HL-60/S4 treated with retinoic acid at 250 ng/mL for 4 days and 3 days (cell line): ENCODE measurements at regions not wholly inside any gene's neighbourhood (a gene's known extent, or its start where the extent isn't known, plus 50 kb on each side); places are given as distances from the start of the nearest gene placed in this dataset.
"Not testable (repeated sequence)": the region's sequence is repeated elsewhere in the genome, so short reads cannot be mapped to it uniquely, and the experiment has no call there.

ENCODE experiments used
- in situ Hi-C: fragments of 300-500 bp; cut with MboI; formaldehyde crosslinking; loops from 2 replicates; pipeline ENCODE4 v1.7.0; 2022; ENCODE audit warnings: low sequenced_read_pairs

DNA sequence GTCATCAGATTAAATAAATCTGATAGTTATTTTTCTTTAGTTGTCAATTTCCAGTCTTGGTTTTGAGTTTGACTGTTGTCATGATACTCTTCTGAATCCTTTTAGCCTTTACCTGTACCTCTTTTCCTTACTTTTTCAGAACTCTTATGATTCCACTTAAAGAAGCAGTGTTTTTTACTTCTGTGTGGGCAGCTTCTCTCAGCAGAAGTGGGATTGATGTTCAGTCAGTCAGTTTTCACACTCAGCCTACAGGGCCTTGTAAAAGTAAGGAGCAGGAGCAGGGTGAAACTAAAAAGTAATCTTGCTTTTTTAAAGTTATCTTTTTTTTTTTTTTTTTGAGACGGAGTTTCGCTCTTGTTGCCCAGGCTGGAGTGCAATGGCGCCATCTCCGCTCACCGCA lies 75.1 kb downstream of the HAUS1 start:
- in situ Hi-C loops, result no loop called here

- in situ Hi-C loops, result no loop called here
Observed at GRCh38 chr18:46182633-46183358, 78.6 kb downstream of the HAUS1 start.

- in situ Hi-C loops, result not testable (repeated sequence)
Observed at GRCh38 chr18:46184296-46184695, 80.1 kb downstream of the HAUS1 start.

DNA sequence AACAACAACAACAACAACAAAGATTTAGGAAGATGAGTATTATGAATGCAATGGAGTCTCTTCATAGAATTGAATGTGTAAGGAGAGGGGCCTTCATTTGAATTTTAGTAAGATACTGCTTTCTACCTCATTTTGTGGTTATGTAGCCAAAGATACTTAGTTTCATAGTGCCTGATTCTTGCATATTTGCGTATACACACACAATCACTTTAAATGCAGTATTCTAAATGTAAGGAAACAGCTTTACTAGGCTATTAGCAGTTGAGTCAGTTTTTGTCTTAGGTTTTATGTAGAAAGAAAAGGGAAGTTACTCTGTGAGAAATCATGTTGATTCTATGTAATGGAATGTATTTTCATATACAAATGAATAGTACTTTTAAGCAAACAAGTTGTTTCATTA lies 80.5 kb downstream of the HAUS1 start:
- in situ Hi-C loops, result no loop called here

- in situ Hi-C loops, result no loop called here
Observed at GRCh38 chr18:46190667-46191066, 86.5 kb downstream of the HAUS1 start.

DNA sequence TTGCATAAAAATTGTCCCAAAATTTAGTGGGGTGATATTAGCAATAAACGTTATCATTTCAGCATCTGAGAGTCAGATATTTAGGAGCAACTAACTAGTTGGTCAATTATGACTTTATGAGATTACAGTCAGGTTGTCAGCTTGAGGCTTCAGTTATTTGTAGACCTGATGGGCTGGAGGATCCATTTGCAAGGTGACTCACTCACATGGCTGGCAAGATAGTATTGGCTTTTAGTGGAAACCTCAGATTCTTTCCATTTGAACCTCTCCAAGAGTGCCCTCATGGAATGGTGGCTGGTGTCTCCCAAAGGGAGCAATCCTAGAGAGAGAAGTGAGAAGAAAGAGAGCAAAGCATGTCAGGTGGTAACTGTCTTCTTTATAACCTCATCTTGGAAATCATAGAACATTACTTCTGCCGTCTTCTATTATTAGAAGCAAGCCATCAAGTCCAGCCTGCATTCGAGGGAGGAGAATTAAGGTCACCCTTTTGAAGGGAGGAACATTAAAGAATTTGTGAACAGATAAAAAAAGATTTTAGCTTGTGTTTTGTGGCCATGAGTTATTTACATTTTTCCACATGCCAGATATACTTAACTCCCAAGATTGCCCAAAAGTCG lies 92.5 kb downstream of the HAUS1 start:
- in situ Hi-C loops, result no loop called here

DNA sequence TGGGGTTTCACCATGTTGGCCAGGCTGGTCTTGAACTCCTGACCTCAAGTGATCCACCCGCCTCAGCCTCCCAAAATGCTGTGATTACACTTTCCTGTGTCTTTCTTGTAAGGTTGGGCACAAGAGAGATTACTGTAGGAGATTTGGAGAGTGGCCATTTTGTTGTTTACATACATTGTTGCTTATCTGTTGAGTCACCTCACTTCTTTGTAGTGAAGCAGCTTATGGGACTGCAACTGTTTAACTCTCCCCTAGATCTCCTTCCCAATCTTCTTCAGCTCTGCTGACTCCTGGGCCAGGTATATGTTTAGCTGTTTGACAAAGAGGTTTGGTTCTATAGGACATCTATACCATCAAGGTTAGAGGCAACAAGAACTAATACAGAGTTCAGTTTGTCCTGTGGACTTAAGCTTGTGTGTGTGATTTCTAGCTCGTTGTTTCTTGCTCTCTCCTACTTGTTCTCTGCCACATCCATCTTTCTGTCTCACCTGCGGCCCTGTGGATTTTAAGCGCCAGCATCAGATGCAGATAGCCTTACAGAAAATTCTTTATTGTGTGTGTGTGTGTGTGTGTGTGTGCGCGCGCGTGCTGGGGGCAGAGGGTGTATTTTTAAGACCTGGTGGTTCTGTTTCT lies 95.4 kb downstream of the HAUS1 start:
- in situ Hi-C loops, result no loop called here

- in situ Hi-C loops, result not testable (repeated sequence)
Observed at GRCh38 chr18:46200178-46201055, 96.2 kb downstream of the HAUS1 start.

- in situ Hi-C loops, result no loop called here
Observed at GRCh38 chr18:46204143-46204542, 100.0 kb downstream of the HAUS1 start.

GRCh38 chr18:46207985-46208384 lies 103.8 kb downstream of the HAUS1 start:
- in situ Hi-C loops, result no loop called here

- in situ Hi-C loops, result no loop called here
Observed at GRCh38 chr18:46209161-46209560, 105.0 kb downstream of the HAUS1 start.

GRCh38 chr18:46211816-46212215 lies 107.6 kb downstream of the HAUS1 start:
- in situ Hi-C loops, result no loop called here

- in situ Hi-C loops, result no loop called here
Observed at GRCh38 chr18:46212398-46212797, 108.2 kb downstream of the HAUS1 start.

DNA sequence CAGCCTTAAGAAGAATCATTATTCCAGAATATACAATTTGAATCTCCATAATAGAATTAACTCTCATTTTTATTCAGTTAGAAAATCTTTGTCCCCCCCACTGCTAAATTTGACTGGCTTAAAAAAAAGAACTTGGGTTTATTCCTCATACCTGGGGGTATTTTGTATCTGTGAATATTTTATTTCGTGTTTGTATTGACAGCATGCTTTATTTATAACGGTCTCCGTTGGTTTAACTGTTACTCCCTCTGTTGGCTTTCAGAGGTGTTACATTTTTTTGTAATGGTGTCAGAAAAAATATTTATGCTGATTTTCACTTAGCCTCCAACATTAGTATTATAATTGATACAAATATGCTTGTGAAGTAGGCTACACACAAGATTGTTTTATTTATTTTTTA lies 109.1 kb downstream of the HAUS1 start:
- in situ Hi-C loops, result no loop called here

DNA sequence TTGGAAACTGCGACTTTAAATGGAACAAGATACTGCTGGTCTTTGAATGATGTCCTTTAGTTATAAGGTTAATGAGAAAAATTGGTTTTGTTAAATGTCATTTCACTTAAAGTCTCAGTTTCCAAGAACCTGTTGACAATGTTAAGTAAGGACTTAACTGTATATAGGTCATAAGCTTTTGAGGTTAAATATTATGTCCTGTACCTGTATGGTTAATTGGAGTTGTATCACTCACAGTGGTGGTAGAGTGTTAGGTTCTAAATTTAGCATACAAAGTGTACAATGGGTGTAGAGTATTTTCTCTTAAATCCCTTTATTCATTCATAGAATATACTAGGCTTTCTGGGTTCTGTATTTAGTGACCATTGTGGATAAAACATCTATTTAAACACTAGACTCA lies 110.2 kb downstream of the HAUS1 start:
- in situ Hi-C loops, result no loop called here

GRCh38 chr18:46215902-46216723 lies 111.9 kb downstream of the HAUS1 start:
- in situ Hi-C loops, result no loop called here

- in situ Hi-C loops, result no loop called here
Observed at GRCh38 chr18:46220116-46220515, 115.9 kb downstream of the HAUS1 start.

GRCh38 chr18:46222093-46222492 lies 117.9 kb downstream of the HAUS1 start:
- in situ Hi-C loops, result no loop called here

GRCh38 chr18:46222710-46223360 lies 118.7 kb downstream of the HAUS1 start:
- in situ Hi-C loops, result no loop called here

DNA sequence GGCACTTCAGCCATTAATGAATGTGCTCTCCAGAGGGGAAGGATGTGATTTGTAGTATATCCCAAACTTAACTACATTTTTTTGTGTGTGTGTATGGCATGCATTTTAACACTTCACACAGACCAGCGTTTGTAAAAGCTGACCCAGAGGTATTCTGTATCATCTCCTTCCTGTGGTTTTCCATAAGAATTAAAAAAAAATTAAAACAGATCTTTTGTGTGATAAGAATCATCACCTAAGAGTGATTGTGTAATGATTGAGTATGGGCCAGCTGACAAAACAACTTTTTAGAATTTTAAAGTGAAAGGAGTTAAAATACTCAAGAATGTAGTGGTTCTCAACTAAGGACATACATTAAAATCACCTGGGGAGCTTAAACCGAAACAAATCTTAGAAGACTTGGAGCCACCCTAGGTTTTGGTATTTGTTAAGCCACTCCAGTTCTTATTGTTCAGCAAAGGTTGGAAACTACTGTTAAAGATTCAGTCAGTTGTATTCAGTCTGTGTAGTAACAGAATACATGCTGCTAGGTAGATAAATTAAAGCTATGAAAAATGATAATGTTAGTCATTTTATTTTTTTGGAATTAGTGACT lies 120.1 kb downstream of the HAUS1 start:
- in situ Hi-C loops, result no loop called here
